H9 (cell line): ENCODE measurements at regions not wholly inside any gene's neighbourhood (a gene's known extent, or its start where the extent isn't known, plus 50 kb on each side); places are given as distances from the start of the nearest gene placed in this dataset.

Source experiments
- DNase-seq: peaks from one replicate; pipeline ENCODE4 v3.0.0-alpha.2; 2017
- H2AFZ ChIP-seq: one replicate; pipeline ENCODE4 v1.6.1; 2013; ENCODE audit warnings: mild to moderate bottlenecking, low read length, control low read depth, moderate library complexity
- H2AK5ac ChIP-seq: 2 replicates; pipeline ENCODE4 v1.6.1; 2013; ENCODE audit warnings: low read length, control low read depth, mixed read lengths; ENCODE audit not compliant: insufficient read length
- H2BK120ac ChIP-seq: one replicate; pipeline ENCODE4 v1.6.1; 2013; ENCODE audit warnings: low read depth, mild to moderate bottlenecking, low read length, control low read depth, inconsistent platforms; ENCODE audit not compliant: poor library complexity, severe bottlenecking
- H2BK12ac ChIP-seq: 2 replicates; pipeline ENCODE4 v1.6.1; 2013; ENCODE audit warnings: low read length, control low read depth, mixed read lengths, low read depth; ENCODE audit not compliant: insufficient read length
- H2BK15ac ChIP-seq: 2 replicates; pipeline ENCODE4 v1.6.1; 2013; ENCODE audit warnings: low read depth, low read length, control low read depth
- H2BK20ac ChIP-seq: one replicate; pipeline ENCODE4 v1.6.1; 2013; ENCODE audit warnings: low read depth, mild to moderate bottlenecking, low read length, control low read depth, inconsistent platforms; ENCODE audit not compliant: poor library complexity, severe bottlenecking
- H2BK5ac ChIP-seq: 2 replicates; pipeline ENCODE4 v1.6.1; 2013; ENCODE audit warnings: low read length, control low read depth, mixed read lengths; ENCODE audit not compliant: insufficient read length
- H3K14ac ChIP-seq: 2 replicates; pipeline ENCODE4 v1.6.1; 2013; ENCODE audit warnings: low read length, control low read depth; ENCODE audit not compliant: insufficient read depth
- H3K18ac ChIP-seq: 2 replicates; pipeline ENCODE4 v1.6.1; 2013; ENCODE audit warnings: low read depth, mild to moderate bottlenecking, mixed read lengths, low read length, control low read depth; ENCODE audit not compliant: insufficient read length
- H3K23ac ChIP-seq: 2 replicates; pipeline ENCODE4 v1.6.1; 2013; ENCODE audit warnings: low read length, control low read depth, mixed read lengths, low read depth; ENCODE audit not compliant: insufficient read length
- H3K23me2 ChIP-seq: 2 replicates; pipeline ENCODE4 v1.6.1; 2013; ENCODE audit warnings: low read depth, mild to moderate bottlenecking, mixed read lengths, low read length, control low read depth; ENCODE audit not compliant: insufficient read length, poor library complexity, severe bottlenecking
- H3K27ac ChIP-seq: 2 replicates; pipeline ENCODE4 v1.5.1; 2013; ENCODE audit warnings: low read length, control low read depth, mixed read lengths, low read depth; ENCODE audit not compliant: insufficient read length
- H3K27me3 ChIP-seq: 2 replicates; pipeline ENCODE4 v1.6.1; 2013; ENCODE audit warnings: low read length, control low read depth, inconsistent platforms; ENCODE audit not compliant: insufficient read depth
- H3K4ac ChIP-seq: 2 replicates; pipeline ENCODE4 v1.6.1; 2013; ENCODE audit warnings: low read depth, mild to moderate bottlenecking, control low read depth, inconsistent platforms, low read length, moderate library complexity
- H3K4me1 ChIP-seq: 2 replicates; pipeline ENCODE4 v1.6.1; 2013; ENCODE audit warnings: low read length, control low read depth, inconsistent platforms; ENCODE audit not compliant: insufficient read depth
- H3K4me2 ChIP-seq: 2 replicates; pipeline ENCODE4 v1.6.1; 2013; ENCODE audit warnings: low read length, control low read depth, mixed read lengths; ENCODE audit not compliant: insufficient read length, insufficient read depth
- H3K56ac ChIP-seq: 2 replicates; pipeline ENCODE4 v1.6.1; 2013; ENCODE audit warnings: low read depth, mild to moderate bottlenecking, mixed read lengths, low read length, control low read depth; ENCODE audit not compliant: insufficient read length
- H3K79me1 ChIP-seq: 2 replicates; pipeline ENCODE4 v1.6.1; 2013; ENCODE audit warnings: low read depth, mild to moderate bottlenecking, moderate library complexity, low read length, control low read depth, inconsistent platforms; ENCODE audit not compliant: insufficient read depth, poor library complexity, severe bottlenecking
- H3K79me2 ChIP-seq: 2 replicates; pipeline ENCODE4 v1.6.1; 2013; ENCODE audit warnings: low read length, control low read depth, inconsistent platforms; ENCODE audit not compliant: insufficient read depth
- H3K9ac ChIP-seq: 2 replicates; pipeline ENCODE4 v1.6.1; 2013; ENCODE audit warnings: low read length, control low read depth, mixed read lengths; ENCODE audit not compliant: insufficient read length; ENCODE audit errors: extremely low read depth
- H3K9me3 ChIP-seq: one replicate; pipeline ENCODE4 v1.6.1; 2013; ENCODE audit warnings: low read depth, low read length, inconsistent platforms; ENCODE audit not compliant: control insufficient read depth
- H3T11ph ChIP-seq: one replicate; pipeline ENCODE4 v1.6.1; 2013; ENCODE audit warnings: mild to moderate bottlenecking, low read length, control low read depth, inconsistent platforms
- H4K20me1 ChIP-seq: one replicate; pipeline ENCODE4 v1.6.1; 2013; ENCODE audit not compliant: control insufficient read depth, insufficient read length, insufficient read depth
- H4K5ac ChIP-seq: 2 replicates; pipeline ENCODE4 v1.6.1; 2013; ENCODE audit warnings: low read depth, mild to moderate bottlenecking, mixed read lengths, low read length, control low read depth; ENCODE audit not compliant: insufficient read length
- H4K8ac ChIP-seq: replicated peaks from 2 replicates; pipeline ENCODE4 v1.6.1; 2013; ENCODE audit warnings: low read length, control low read depth, mixed read lengths, low read depth; ENCODE audit not compliant: insufficient read length
- H4K91ac ChIP-seq: 2 replicates; pipeline ENCODE4 v1.6.1; 2013; ENCODE audit warnings: low read depth, mild to moderate bottlenecking, moderate library complexity, mixed read lengths, low read length, control low read depth; ENCODE audit not compliant: insufficient read length
- H3K27ac Mint-ChIP-seq, 3 experiments: 2 replicates in 2 of 3; 3 replicates in 1 of 3; pipeline ENCODE4 v1.8.0; 2020 to 2021; ENCODE audit warnings: mixed read lengths in 3 of 3, mild to moderate bottlenecking in 1 of 3, moderate library complexity in 1 of 3
- H3K27me3 Mint-ChIP-seq: 2 replicates; pipeline ENCODE4 v1.8.0; 2021; ENCODE audit warnings: low read depth, mild to moderate bottlenecking, moderate library complexity, mixed read lengths
- H3K36me3 Mint-ChIP-seq, 3 experiments: 2 replicates in 2 of 3; 3 replicates in 1 of 3; pipeline ENCODE4 v1.8.0; 2020 to 2021; ENCODE audit warnings: low read depth in 3 of 3, mixed read lengths in 3 of 3; ENCODE audit not compliant: insufficient read depth in 1 of 3
- H3K4me1 Mint-ChIP-seq, 2 experiments: 2 replicates each; pipeline ENCODE4 v1.8.0; 2020; ENCODE audit warnings: mixed read lengths in 2 of 2
- H3K4me3 Mint-ChIP-seq, 2 experiments: 2 replicates in 1 of 2; 3 replicates in 1 of 2; pipeline ENCODE4 v1.8.0; 2020 to 2021; ENCODE audit warnings: mild to moderate bottlenecking in 2 of 2, mixed read lengths in 2 of 2, moderate library complexity in 1 of 2
- H3K9me3 Mint-ChIP-seq, 2 experiments: 2 replicates in 1 of 2; 3 replicates in 1 of 2; pipeline ENCODE4 v1.8.0; 2020; ENCODE audit warnings: mild to moderate bottlenecking in 2 of 2, mixed read lengths in 2 of 2, moderate library complexity in 1 of 2
- CTCF ChIP-seq: fragments of 200-600 bp; sonication (generic); conservative IDR thresholded peaks from 3 replicates; pipeline ENCODE4 v1.8.0; 2021; ENCODE audit warnings: antibody characterized with exemption, mild to moderate bottlenecking
- WGBS: extraction: QIAGEN DNeasy Blood & Tissue Kit; methylation state at CpG from one replicate; pipeline ENCODE4 v1.1.7; 2013; ENCODE audit warnings: missing lambda C conversion rate, low lambda C conversion rate, mixed read lengths; ENCODE audit not compliant: insufficient read length; ENCODE audit errors: extremely low coverage; 5-methylcytosine and 5-hydroxymethylcytosine counted together

GRCh38 chr10:128684215-128684614 lies 558.0 kb upstream of the MKI67 start:
- H2AFZ ChIP-seq = no peak overlapping the region
- H3K9me3 ChIP-seq = no peaks in the 10 kb centered on the region
- no peak overlapping the region for H2BK20ac ChIP-seq
- no peak overlapping the region for H2BK5ac ChIP-seq
- H3K9me3 Mint-ChIP-seq = no peaks in the 10 kb centered on the region
- no peak overlapping the region for H3T11ph ChIP-seq
- H3K79me2 ChIP-seq = no peaks in the 10 kb centered on the region
- DNase-seq = no peak
- H3K36me3 Mint-ChIP-seq = no peaks in the 10 kb centered on the region
- H2BK15ac ChIP-seq = no peak overlapping the region
- H3K27ac Mint-ChIP-seq = no peak overlapping the region
- TF ChIP-seq CTCF = no peak
- no peak overlapping the region for H3K56ac ChIP-seq
- no peaks in the 10 kb centered on the region for H4K20me1 ChIP-seq
- no peak overlapping the region for H2BK12ac ChIP-seq
- H3K27me3 Mint-ChIP-seq = no peaks in the 10 kb centered on the region; the same call in 1 of the 2 replicates
- no peak overlapping the region for H3K18ac ChIP-seq
- no peak overlapping the region for H4K8ac ChIP-seq
- no peaks in the 10 kb centered on the region for H3K27me3 ChIP-seq
- H4K5ac ChIP-seq = no peak overlapping the region
- H3K4me2 ChIP-seq = no peak overlapping the region
- no CpG with 5 or more reads among the region's 5 CpGs for WGBS
- H3K79me1 ChIP-seq = no peaks in the 10 kb centered on the region
- no peak overlapping the region for H3K4ac ChIP-seq
- H3K4me1 ChIP-seq = no peaks in the 10 kb centered on the region; the same call in 1 of the 2 replicates
- H3K4me3 Mint-ChIP-seq = no peak overlapping the region
- no peak overlapping the region for H3K14ac ChIP-seq
- no peak overlapping the region for H2AK5ac ChIP-seq
- H3K23ac ChIP-seq = no peak overlapping the region
- no peak overlapping the region for H4K91ac ChIP-seq
- no peak overlapping the region for H3K27ac ChIP-seq
- no peaks in the 10 kb centered on the region for H3K23me2 ChIP-seq
- H2BK120ac ChIP-seq = no peak overlapping the region
- H3K4me1 Mint-ChIP-seq = peaks cover 20% of the 10 kb centered on the region in 2 experiments
- no peak overlapping the region for H3K9ac ChIP-seq
